Calu3 (cell line): ENCODE measurements at regions not wholly inside any gene's neighbourhood (a gene's known extent, or its start where the extent isn't known, plus 50 kb on each side); places are given as distances from the start of the nearest gene placed in this dataset.

Experiments used
- BruUV-seq: library from RNA; stranded (reverse); fragments of 400-500 nt; replicated peaks from 2 replicates; lab custom pipeline; 2021; lab: Mats Ljungman, UMichigan
- CTCF ChIA-PET: fragments of 300-600 bp; sonication (Branson Sonifier 250); formaldehyde crosslinking; loops from one replicate; lab custom pipeline; 2022; ENCODE audit warnings: antibody characterized with exemption; lab: Charles Lee
- DNase-seq: peaks from one replicate; pipeline ENCODE4 v3.0.0; 2022
- H3K27ac Mint-ChIP-seq: one replicate; pipeline ENCODE4 v1.8.0; 2022; ENCODE audit warnings: mixed read lengths; ENCODE audit not compliant: unreplicated experiment
- H3K27me3 Mint-ChIP-seq: one replicate; pipeline ENCODE4 v1.8.0; 2022; ENCODE audit warnings: mixed read lengths; ENCODE audit not compliant: unreplicated experiment
- H3K36me3 Mint-ChIP-seq: one replicate; pipeline ENCODE4 v1.8.0; 2022; ENCODE audit warnings: mild to moderate bottlenecking, moderate library complexity, mixed read lengths; ENCODE audit not compliant: insufficient read depth, unreplicated experiment
- H3K4me1 Mint-ChIP-seq: one replicate; pipeline ENCODE4 v1.8.0; 2022; ENCODE audit warnings: mild to moderate bottlenecking, low read depth, mixed read lengths; ENCODE audit not compliant: unreplicated experiment
- H3K4me3 Mint-ChIP-seq: one replicate; pipeline ENCODE4 v1.8.0; 2022; ENCODE audit warnings: mild to moderate bottlenecking, low read depth, moderate library complexity, mixed read lengths; ENCODE audit not compliant: unreplicated experiment
- H3K9me3 Mint-ChIP-seq: one replicate; pipeline ENCODE4 v1.8.0; 2022; ENCODE audit warnings: low read depth, mixed read lengths; ENCODE audit not compliant: unreplicated experiment
- intact Hi-C: fragments of 100-400 bp; cut with micrococcal nuclease; formaldehyde crosslinking; loops from one replicate; pipeline ENCODE4 v1.10.0; 2022; ENCODE audit not compliant: unreplicated experiment
- TF ChIP-seq, protein P1 (sequence below): fragments of 200-600 bp; IDR thresholded peaks from one replicate; pipeline ENCODE4 v1.8.0; 2022; ENCODE audit warnings: antibody characterized with exemption; ENCODE audit not compliant: unreplicated experiment

DNA sequence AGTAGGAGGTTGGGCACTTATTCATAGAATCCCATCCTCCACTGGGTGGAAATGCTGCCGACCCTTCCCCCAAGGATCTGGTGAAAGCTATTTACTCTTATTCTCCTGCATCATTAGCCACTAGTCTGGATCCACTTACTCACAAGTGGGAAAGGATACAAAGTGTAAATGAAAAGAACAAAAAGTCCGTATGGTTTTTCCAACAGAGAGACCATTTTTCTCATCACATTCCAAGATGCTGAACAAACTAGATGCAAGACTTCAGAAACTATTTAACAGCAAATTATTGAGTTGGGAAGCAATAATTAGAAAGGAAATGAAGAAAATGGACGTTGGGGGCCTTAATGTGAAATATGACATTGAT, 242.4 kb upstream of the GLI3 start:
- Mint-ChIP-seq H3K36me3 (no peaks in the 10 kb centered on the region), H3K4me1 (no peaks in the 10 kb centered on the region), H3K4me3 (no peak overlapping the region), H3K27ac (no peak overlapping the region), H3K27me3 (no peaks in the 10 kb centered on the region), H3K9me3 (peaks cover 12% of the 10 kb centered on the region)
- no peak for DNase-seq
- TF ChIP-seq, protein P1, sequence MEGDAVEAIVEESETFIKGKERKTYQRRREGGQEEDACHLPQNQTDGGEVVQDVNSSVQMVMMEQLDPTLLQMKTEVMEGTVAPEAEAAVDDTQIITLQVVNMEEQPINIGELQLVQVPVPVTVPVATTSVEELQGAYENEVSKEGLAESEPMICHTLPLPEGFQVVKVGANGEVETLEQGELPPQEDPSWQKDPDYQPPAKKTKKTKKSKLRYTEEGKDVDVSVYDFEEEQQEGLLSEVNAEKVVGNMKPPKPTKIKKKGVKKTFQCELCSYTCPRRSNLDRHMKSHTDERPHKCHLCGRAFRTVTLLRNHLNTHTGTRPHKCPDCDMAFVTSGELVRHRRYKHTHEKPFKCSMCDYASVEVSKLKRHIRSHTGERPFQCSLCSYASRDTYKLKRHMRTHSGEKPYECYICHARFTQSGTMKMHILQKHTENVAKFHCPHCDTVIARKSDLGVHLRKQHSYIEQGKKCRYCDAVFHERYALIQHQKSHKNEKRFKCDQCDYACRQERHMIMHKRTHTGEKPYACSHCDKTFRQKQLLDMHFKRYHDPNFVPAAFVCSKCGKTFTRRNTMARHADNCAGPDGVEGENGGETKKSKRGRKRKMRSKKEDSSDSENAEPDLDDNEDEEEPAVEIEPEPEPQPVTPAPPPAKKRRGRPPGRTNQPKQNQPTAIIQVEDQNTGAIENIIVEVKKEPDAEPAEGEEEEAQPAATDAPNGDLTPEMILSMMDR, result no peak
- intact Hi-C loops, result no loop called here
- CTCF ChIA-PET, result no interaction called here
- BruUV-seq, result no TSS peak

DNA sequence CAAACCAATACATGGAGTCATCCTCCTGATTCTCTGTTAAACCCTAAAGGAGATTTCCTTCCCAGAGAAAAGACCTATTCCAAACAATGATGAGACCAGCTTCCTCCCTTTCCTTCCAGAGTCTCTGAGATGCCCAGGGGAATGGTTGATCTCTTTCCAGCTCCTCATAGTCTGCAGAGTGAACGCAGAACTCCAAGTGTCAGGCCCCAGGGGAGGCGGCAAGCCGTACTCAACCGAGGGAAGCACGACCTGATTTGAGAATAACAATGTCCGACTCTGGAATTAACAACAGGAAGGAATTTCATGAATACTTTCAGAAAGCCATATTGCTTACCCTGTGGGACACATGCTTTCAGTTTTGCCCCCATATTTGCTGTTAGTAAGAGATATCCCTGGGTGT, 241.7 kb upstream of the GLI3 start:
- H3K27ac Mint-ChIP-seq, result no peak overlapping the region
- TF ChIP-seq, protein P1, result no peak
- CTCF ChIA-PET, result no interaction called here
- no peaks in the 10 kb centered on the region for H3K4me1 Mint-ChIP-seq
- peaks cover 12% of the 10 kb centered on the region for H3K9me3 Mint-ChIP-seq
- H3K36me3 Mint-ChIP-seq, result no peaks in the 10 kb centered on the region
- intact Hi-C loops, result no loop called here
- H3K27me3 Mint-ChIP-seq, result no peaks in the 10 kb centered on the region
- no peak for DNase-seq
- no TSS peak for BruUV-seq
- no peak overlapping the region for H3K4me3 Mint-ChIP-seq

DNA sequence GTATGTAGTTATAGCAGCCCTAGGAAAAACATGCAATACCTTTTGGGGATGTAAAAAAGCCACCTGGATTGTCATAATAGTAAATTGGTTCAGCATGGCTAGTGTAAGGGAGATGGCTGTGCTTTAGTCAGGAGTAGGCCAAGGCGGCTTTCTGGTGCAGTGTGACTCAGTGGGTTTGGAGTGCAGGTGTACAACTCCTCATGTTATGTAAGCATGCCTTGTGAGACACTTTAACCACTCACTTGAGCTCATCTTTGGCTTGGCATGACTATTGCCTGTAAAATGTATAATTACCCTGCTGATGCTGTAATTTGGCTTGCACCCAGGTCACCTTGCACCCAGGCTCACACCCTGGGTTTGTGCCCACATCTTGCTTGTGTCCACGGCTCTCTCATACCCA, 239.2 kb upstream of the GLI3 start:
- H3K36me3 Mint-ChIP-seq, result no peaks in the 10 kb centered on the region
- H3K27ac Mint-ChIP-seq, result no peak overlapping the region
- no peaks in the 10 kb centered on the region for H3K4me1 Mint-ChIP-seq
- H3K9me3 Mint-ChIP-seq, result peaks cover 12% of the 10 kb centered on the region
- no peak overlapping the region for H3K4me3 Mint-ChIP-seq
- no peak for DNase-seq
- no TSS peak for BruUV-seq
- CTCF ChIA-PET, result no interaction called here
- TF ChIP-seq, protein P1, result no peak
- intact Hi-C loops, result no loop called here
- no peaks in the 10 kb centered on the region for H3K27me3 Mint-ChIP-seq

DNA sequence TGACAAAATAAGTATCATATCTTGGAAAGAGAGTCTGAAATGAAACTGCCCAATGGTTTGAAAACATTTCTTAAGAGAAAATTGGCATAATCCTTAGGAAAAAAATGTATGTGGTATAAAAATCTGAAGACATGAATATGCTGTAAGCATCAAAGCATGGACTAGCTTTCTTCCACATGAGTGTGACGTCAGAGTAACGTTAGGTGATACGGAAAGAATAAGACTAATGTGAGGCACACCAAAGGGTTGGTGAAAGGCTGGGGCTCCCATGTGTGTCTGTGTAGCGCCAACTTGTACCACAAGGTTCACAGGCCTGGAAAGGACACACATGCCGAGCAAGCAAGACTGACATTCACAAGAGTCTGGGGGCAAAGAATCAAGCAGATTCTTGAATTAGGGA, 238.1 kb upstream of the GLI3 start:
- H3K4me1 Mint-ChIP-seq, result no peaks in the 10 kb centered on the region
- no peak overlapping the region for H3K4me3 Mint-ChIP-seq
- H3K9me3 Mint-ChIP-seq, result peaks cover 9% of the 10 kb centered on the region
- DNase-seq, result no peak
- H3K27me3 Mint-ChIP-seq, result no peaks in the 10 kb centered on the region
- H3K36me3 Mint-ChIP-seq, result no peaks in the 10 kb centered on the region
- intact Hi-C loops, result no loop called here
- BruUV-seq, result no TSS peak
- CTCF ChIA-PET, result no interaction called here
- TF ChIP-seq, protein P1, result no peak
- no peak overlapping the region for H3K27ac Mint-ChIP-seq
